Brain microvascular endothelial cell (primary cell): ENCODE measurements at regions not wholly inside any gene's neighbourhood (a gene's known extent, or its start where the extent isn't known, plus 50 kb on each side); places are given as distances from the start of the nearest gene placed in this dataset.

ENCODE experiments used
- DNase-seq: peaks from one replicate; pipeline ENCODE4 v3.0.0-alpha.2; 2020
- H3K27ac ChIP-seq: fragments of 250-450 bp; sonication (Bioruptor Pico); 2 replicates; pipeline ENCODE4 v1.5.1; 2020; ENCODE audit warnings: mild to moderate bottlenecking, moderate library complexity
- H3K27me3 ChIP-seq: fragments of 250-450 bp; sonication (Bioruptor Pico); replicated peaks from 2 replicates; pipeline ENCODE4 v1.5.1; 2020; ENCODE audit warnings: mild to moderate bottlenecking
- H3K36me3 ChIP-seq: fragments of 250-450 bp; sonication (Bioruptor Pico); replicated peaks from 2 replicates; pipeline ENCODE4 v1.5.1; 2020; ENCODE audit warnings: mild to moderate bottlenecking
- H3K4me3 ChIP-seq: 2 replicates; pipeline ENCODE4 v1.5.1; 2011; ENCODE audit warnings: low read depth, mild to moderate bottlenecking, control low read depth, low read length, moderate library complexity
- in situ Hi-C: cut with HindIII; loops from 2 replicates; pipeline ENCODE4 v1.10.0; 2017; ENCODE audit warnings: low sequenced_read_pairs, low pct_ligation_motif_present
- TF ChIP-seq, protein P1 (sequence below): IDR thresholded peaks from 2 replicates; pipeline ENCODE4 v1.5.1; 2011; ENCODE audit warnings: low read depth, mild to moderate bottlenecking, moderate library complexity, low read length, control low read depth, inconsistent platforms; ENCODE audit errors: missing control alignments

DNA sequence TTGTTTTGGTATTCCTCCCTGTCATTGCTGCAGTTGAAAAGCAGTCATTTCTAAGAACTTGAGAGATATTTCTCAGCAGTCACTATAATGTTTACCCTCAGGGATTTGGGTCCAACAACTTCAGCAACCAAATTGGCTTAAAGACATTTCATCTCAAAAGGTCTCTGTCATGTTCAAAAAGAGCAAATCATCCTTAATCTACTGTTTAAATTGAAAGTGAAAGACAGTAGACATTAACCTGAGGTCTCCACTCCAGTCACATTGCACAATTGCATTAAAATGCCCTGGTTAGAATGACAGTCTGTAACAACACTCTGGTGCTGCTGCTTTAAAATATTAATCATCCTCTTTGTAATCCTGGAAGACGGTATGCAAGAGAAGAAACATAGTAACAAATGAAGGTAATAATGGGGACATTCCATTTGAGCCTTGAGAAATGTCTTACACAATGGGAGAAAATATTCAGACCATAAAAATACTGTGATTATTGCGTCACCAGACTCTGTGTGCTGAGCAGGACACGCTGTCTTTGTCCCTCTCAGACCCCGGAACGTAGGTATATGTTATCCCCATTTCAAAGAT is 90.2 kb upstream of the UNC5C start:
- Histone ChIP-seq H3K4me3 (no peak overlapping the region), H3K27ac (no peak overlapping the region), H3K27me3 (no peaks in the 10 kb centered on the region), H3K36me3 (no peaks in the 10 kb centered on the region)
- no peak for DNase-seq
- TF ChIP-seq, protein P1, sequence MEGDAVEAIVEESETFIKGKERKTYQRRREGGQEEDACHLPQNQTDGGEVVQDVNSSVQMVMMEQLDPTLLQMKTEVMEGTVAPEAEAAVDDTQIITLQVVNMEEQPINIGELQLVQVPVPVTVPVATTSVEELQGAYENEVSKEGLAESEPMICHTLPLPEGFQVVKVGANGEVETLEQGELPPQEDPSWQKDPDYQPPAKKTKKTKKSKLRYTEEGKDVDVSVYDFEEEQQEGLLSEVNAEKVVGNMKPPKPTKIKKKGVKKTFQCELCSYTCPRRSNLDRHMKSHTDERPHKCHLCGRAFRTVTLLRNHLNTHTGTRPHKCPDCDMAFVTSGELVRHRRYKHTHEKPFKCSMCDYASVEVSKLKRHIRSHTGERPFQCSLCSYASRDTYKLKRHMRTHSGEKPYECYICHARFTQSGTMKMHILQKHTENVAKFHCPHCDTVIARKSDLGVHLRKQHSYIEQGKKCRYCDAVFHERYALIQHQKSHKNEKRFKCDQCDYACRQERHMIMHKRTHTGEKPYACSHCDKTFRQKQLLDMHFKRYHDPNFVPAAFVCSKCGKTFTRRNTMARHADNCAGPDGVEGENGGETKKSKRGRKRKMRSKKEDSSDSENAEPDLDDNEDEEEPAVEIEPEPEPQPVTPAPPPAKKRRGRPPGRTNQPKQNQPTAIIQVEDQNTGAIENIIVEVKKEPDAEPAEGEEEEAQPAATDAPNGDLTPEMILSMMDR = no peak
- in situ Hi-C loops = no loop called here

DNA sequence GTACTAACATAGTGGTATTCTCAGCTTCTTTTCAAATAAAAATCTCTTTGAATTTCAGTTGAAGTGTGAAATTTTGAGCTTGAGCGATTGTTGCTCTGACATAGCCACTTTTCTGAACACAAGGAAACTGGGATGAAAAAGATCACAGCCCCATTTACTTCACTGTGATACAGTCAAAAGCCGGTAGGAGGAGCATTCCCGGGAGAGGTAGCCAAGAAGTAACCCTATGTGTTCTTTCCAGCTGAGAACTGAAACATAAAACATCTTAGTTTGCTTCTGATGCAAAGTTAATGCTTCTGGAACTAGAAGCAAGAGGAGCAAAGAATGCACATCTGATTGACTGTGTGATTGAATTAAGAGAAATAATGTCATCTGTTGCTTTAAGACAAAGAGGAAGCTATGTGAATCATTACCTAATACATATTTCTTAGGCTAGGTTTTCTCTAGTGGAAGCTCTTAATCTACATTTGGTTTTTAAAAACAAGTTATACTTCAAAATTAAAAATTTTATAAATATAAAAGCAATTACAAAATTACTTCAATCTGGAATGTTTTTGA is 88.3 kb upstream of the UNC5C start:
- no peak overlapping the region for H3K4me3 ChIP-seq
- H3K36me3 ChIP-seq = no peaks in the 10 kb centered on the region
- TF ChIP-seq, protein P1 = peak; percentile 77
- H3K27me3 ChIP-seq = no peaks in the 10 kb centered on the region
- peak; percentile 16 for DNase-seq
- H3K27ac ChIP-seq = no peak overlapping the region
- in situ Hi-C loops = no loop called here

DNA sequence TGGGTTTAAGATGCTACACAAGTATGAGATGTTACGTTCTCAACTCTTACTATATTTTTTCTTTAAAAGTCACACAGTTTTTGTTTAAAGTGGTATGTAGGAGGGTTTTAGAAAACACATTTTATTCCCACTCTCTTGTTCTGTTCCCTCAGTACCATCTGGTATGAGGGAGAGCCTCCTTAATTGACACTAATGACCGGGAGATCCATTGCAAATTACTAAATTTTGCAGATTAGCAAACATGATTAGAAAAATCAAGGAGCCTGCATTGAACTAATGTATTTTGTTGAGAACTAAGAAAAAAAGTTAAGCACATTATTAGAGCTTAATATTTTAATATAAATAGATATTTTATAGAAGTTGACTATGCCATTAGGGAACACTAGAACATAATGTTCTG is 87.3 kb upstream of the UNC5C start:
- in situ Hi-C loops = no loop called here
- DNase-seq = no peak
- Histone ChIP-seq H3K27ac (no peak overlapping the region), H3K4me3 (no peak overlapping the region), H3K27me3 (no peaks in the 10 kb centered on the region), H3K36me3 (no peaks in the 10 kb centered on the region)
- TF ChIP-seq, protein P1 = no peak

DNA sequence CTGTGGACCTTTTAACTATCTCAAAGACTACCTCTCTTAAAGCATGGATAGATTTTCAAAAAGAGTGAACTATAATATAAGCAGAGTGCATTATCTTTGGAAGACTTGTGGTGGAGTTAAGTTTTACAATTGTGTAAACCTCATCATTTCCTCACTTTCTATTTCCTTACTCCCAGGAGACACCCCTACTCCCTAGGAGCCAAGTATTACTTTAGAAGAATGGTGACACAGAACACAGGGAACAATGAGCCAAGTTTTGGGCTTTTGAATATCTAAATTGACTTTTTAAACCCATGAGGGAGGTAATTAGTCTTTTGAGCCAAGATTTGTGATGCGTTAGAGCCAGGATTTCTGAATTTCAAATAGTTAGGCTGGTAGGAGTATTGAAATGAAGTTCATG is 78.9 kb upstream of the UNC5C start:
- no peak overlapping the region for H3K27ac ChIP-seq
- H3K4me3 ChIP-seq = no peak overlapping the region
- no peaks in the 10 kb centered on the region for H3K27me3 ChIP-seq
- TF ChIP-seq, protein P1 = no peak
- no peaks in the 10 kb centered on the region for H3K36me3 ChIP-seq
- no peak for DNase-seq
- in situ Hi-C loops = no loop called here

DNA sequence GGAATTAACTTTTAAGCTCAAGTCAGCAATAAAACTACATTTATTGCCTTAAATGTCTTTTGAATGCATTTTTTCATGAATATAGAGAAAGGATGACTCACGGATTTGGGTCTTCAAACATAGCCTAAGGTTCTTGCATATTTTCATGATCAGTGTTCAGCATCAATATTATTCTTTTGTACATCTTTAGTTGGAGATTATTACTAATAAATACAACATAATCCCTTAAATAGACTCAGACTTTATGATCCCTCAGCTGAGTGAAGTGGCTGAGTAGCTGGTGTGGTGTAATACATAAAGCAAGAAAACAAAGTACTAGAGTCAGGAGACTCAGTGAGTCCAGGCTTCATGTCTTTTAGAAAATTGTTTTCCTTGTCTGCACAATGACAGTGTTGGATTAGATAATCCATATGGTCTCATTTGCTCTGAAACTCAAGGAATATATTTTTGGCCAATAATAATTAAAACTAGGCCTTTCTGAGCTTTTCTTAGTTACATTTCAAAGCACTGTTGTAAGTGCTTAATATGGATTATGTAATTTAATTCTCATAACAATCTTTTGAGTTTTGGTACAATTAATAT is 78.3 kb upstream of the UNC5C start:
- Histone ChIP-seq H3K27ac (no peak overlapping the region), H3K4me3 (no peak overlapping the region), H3K27me3 (no peaks in the 10 kb centered on the region), H3K36me3 (no peaks in the 10 kb centered on the region)
- DNase-seq = peak; percentile 41
- TF ChIP-seq, protein P1 = no peak
- in situ Hi-C loops = no loop called here

DNA sequence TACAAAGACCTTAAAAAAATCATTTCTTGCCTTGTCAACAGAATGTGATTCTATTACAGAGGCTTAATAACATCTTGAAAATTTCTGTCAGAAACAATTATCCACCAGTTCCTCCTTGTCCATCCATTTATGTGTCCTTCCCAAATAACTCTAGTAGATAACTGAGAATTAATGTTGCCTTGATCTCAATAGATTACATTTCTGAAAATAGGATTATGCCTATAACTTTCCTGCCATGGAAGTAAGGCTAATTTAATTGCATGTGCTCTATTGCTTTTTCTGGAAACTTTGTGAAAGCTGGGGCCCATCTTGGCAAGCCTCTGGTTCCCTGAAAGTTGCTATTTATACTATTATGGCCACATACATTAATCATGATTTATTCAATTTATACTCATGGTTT is 76.2 kb upstream of the UNC5C start:
- no peak overlapping the region for H3K27ac ChIP-seq
- TF ChIP-seq, protein P1 = no peak
- no peak overlapping the region for H3K4me3 ChIP-seq
- H3K36me3 ChIP-seq = no peaks in the 10 kb centered on the region
- H3K27me3 ChIP-seq = no peaks in the 10 kb centered on the region
- DNase-seq = no peak
- in situ Hi-C loops = no loop called here
